ENCODE measurements at regions not wholly inside any gene's neighbourhood (a gene's known extent, or its start where the extent isn't known, plus 50 kb on each side); places are given as distances from the start of the nearest gene placed in this dataset.

- no peaks in the 10 kb centered on the region for H3K27me3 ChIP-seq
- WGBS, 2 donors, result 95 to 97% methylated on average over 9 of the region's 9 CpGs
These were observed 109.3 kb upstream of the NANOS1 start for GRCh38 chr10:118920206-118920605.

GRCh38 chr10:118922226-118922625 lies 107.3 kb upstream of the NANOS1 start:
- DNase-seq (ENCODE audit: low spot score in 2 of 2), result peak; percentile 23 to 35
- TF ChIP-seq EP300 (IDR thresholded peaks at IDR 0.05) (peak in 1 of 2 donors; percentile 26), POLR2A (IDR thresholded peaks at IDR 0.05) (no peak), CTCF (IDR thresholded peaks at IDR 0.05) (no peak)
- Histone ChIP-seq H3K36me3 (no peaks in the 10 kb centered on the region), H3K4me3 (no peak overlapping the region), H3K27me3 (no peaks in the 10 kb centered on the region), H3K4me1 (peaks cover 0 to 6% (median 0%) of the 10 kb centered on the region in 4 donors), H3K9me3 (no peaks in the 10 kb centered on the region), H3K27ac (no peak overlapping the region)
- 22 to 33% methylated on average over 1 of the region's 1 CpG for WGBS, 2 donors

More at GRCh38 chr10:118920206-118920605, 109.3 kb upstream of the NANOS1 start:
- TF ChIP-seq CTCF (IDR thresholded peaks at IDR 0.05) (no peak), EP300 (IDR thresholded peaks at IDR 0.05) (no peak), POLR2A (IDR thresholded peaks at IDR 0.05) (no peak)
- DNase-seq (ENCODE audit: low spot score in 2 of 2), result no peak
- no peaks in the 10 kb centered on the region for H3K36me3 ChIP-seq
- no peak overlapping the region for H3K4me3 ChIP-seq
- no peaks in the 10 kb centered on the region for H3K9me3 ChIP-seq
- peaks cover 0 to 6% (median 0%) of the 10 kb centered on the region in 4 donors for H3K4me1 ChIP-seq
- no peak overlapping the region for H3K27ac ChIP-seq

DNA sequence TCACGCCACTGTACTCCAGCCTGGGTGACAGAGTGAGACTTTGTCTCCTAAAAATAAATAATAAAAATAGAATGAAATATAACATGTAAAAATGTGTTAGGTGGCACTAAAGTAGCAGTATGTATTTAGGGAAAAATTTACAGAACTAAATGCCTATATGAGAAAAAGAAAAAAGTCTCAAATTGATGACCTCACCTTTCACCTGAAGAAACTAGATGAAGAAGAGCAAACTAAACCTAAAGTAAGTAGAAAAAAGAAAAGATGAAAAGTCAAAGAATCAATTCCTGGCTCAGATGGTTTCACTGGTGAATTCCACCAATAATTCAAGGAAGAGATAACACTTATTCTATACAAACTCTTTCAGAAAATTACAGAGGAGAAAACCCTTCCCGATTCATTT lies 106.5 kb upstream of the NANOS1 start:
- H3K27ac ChIP-seq, result no peak overlapping the region
- DNase-seq (ENCODE audit: low spot score in 2 of 2), result no peak
- peaks cover 0 to 6% (median 0%) of the 10 kb centered on the region in 4 donors for H3K4me1 ChIP-seq
- 83 to 88% methylated on average over 2 of the region's 2 CpGs for WGBS, 2 donors
- TF ChIP-seq CTCF (IDR thresholded peaks at IDR 0.05), result no peak
- no peak for TF ChIP-seq EP300 (IDR thresholded peaks at IDR 0.05)
- no peak for TF ChIP-seq POLR2A (IDR thresholded peaks at IDR 0.05)
- H3K36me3 ChIP-seq, result no peaks in the 10 kb centered on the region
- H3K4me3 ChIP-seq, result no peak overlapping the region
- H3K27me3 ChIP-seq, result no peaks in the 10 kb centered on the region
- H3K9me3 ChIP-seq, result no peaks in the 10 kb centered on the region

DNA sequence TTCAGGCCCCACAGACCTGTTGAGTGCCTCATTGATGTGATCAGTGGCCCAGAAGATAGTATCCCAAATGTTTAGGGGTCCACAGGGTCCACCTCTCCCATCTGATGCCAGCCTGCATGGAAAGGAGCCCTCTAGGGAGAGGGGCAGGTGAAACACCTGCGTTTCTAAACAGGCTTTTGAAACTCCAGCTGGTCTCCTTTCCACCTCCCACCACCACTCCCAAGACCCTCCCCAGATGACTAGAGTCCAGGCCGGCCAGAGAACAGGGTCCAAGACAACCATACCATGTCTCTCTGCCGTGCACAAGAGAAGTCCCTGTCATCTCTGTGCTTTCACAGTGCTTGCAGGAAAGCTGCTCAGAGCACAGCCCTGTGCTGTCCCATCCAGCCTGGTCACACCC lies 105.0 kb upstream of the NANOS1 start:
- no peaks in the 10 kb centered on the region for H3K36me3 ChIP-seq
- TF ChIP-seq EP300 (IDR thresholded peaks at IDR 0.05) (no peak), CTCF (IDR thresholded peaks at IDR 0.05) (no peak)
- H3K4me3 ChIP-seq, result no peak overlapping the region
- no peaks in the 10 kb centered on the region for H3K27me3 ChIP-seq
- no peak overlapping the region for H3K27ac ChIP-seq
- H3K9me3 ChIP-seq, result no peaks in the 10 kb centered on the region
- WGBS, 2 donors, result 58 to 76% methylated on average over 3 of the region's 3 CpGs
- no peak for DNase-seq (ENCODE audit: low spot score in 2 of 2)
- H3K4me1 ChIP-seq, result peaks cover 0 to 6% (median 0%) of the 10 kb centered on the region in 4 donors

GRCh38 chr10:118925404-118926071 lies 104.0 kb upstream of the NANOS1 start:
- Histone ChIP-seq H3K27me3 (no peaks in the 10 kb centered on the region), H3K36me3 (no peaks in the 10 kb centered on the region), H3K4me3 (no peak overlapping the region), H3K27ac (no peak overlapping the region), H3K9me3 (peaks cover 0 to 4% (median 1%) of the 10 kb centered on the region in 4 donors), H3K4me1 (peaks cover 0 to 6% (median 0%) of the 10 kb centered on the region in 4 donors)
- TF ChIP-seq EP300 (IDR thresholded peaks at IDR 0.05) (no peak), CTCF (IDR thresholded peaks at IDR 0.05) (no peak), POLR2A (IDR thresholded peaks at IDR 0.05) (no peak)
- no peak for DNase-seq (ENCODE audit: low spot score in 2 of 2)
- 57 to 71% methylated on average over 8 of the region's 8 CpGs for WGBS, 2 donors
